ENCODE measurements at regions not wholly inside any gene's neighbourhood (a gene's known extent, or its start where the extent isn't known, plus 50 kb on each side); places are given as distances from the start of the nearest gene placed in this dataset.

- intact Hi-C loops (cut with DNase I): no loop called here
- WGBS, 3 donors: 94 to 95% (median 95%) methylated on average over 5 of the region's 5 CpGs
- Histone ChIP-seq H3K4me1 (ENCODE audit: insufficient read depth) (no peaks in the 10 kb centered on the region), H3K27ac (no peak overlapping the region), H3K4me3 (no peak overlapping the region), H3K9me3 (no peaks in the 10 kb centered on the region), H3K36me3 (no peaks in the 10 kb centered on the region), H3K27me3 (no peaks in the 10 kb centered on the region)
- DNase-seq: no peak
- no peak for TF ChIP-seq CTCF (IDR thresholded peaks at IDR 0.05)
- no peak for TF ChIP-seq POLR2A (IDR thresholded peaks at IDR 0.05)
- no peak for TF ChIP-seq EP300 (IDR thresholded peaks at IDR 0.05)
Measured at GRCh38 chr4:57211131-57211530, 100.9 kb upstream of the IGFBP7 start.

- WGBS, 3 donors: 95 to 98% (median 97%) methylated on average over 2 of the region's 2 CpGs
- Histone ChIP-seq H3K4me1 (ENCODE audit: insufficient read depth) (peaks cover 1% of the 10 kb centered on the region), H3K4me3 (no peak overlapping the region), H3K27ac (no peak overlapping the region), H3K36me3 (no peaks in the 10 kb centered on the region), H3K27me3 (no peaks in the 10 kb centered on the region), H3K9me3 (no peaks in the 10 kb centered on the region)
- DNase-seq: no peak
- intact Hi-C loops (cut with DNase I): no loop called here
- TF ChIP-seq POLR2A (IDR thresholded peaks at IDR 0.05) (no peak), EP300 (IDR thresholded peaks at IDR 0.05) (no peak), CTCF (IDR thresholded peaks at IDR 0.05) (no peak)
Measured at GRCh38 chr4:57206172-57206571, 96.0 kb upstream of the IGFBP7 start.

- Histone ChIP-seq H3K27ac (no peak overlapping the region), H3K4me3 (no peak overlapping the region), H3K9me3 (no peaks in the 10 kb centered on the region), H3K27me3 (no peaks in the 10 kb centered on the region), H3K4me1 (ENCODE audit: insufficient read depth) (peaks cover 1% of the 10 kb centered on the region), H3K36me3 (no peaks in the 10 kb centered on the region)
- intact Hi-C loops (cut with DNase I): no loop called here
- DNase-seq: no peak
- TF ChIP-seq EP300 (IDR thresholded peaks at IDR 0.05): no peak
- no peak for TF ChIP-seq POLR2A (IDR thresholded peaks at IDR 0.05)
- no peak for TF ChIP-seq CTCF (IDR thresholded peaks at IDR 0.05)
- 58 to 74% (median 64%) methylated on average over 1 of the region's 1 CpG for WGBS, 3 donors
Measured at GRCh38 chr4:57205580-57205979, 95.4 kb upstream of the IGFBP7 start.

- Histone ChIP-seq H3K4me3 (no peak overlapping the region), H3K27me3 (no peaks in the 10 kb centered on the region), H3K4me1 (ENCODE audit: insufficient read depth) (peaks cover 1% of the 10 kb centered on the region), H3K36me3 (no peaks in the 10 kb centered on the region), H3K27ac (no peak overlapping the region), H3K9me3 (no peaks in the 10 kb centered on the region)
- no peak for TF ChIP-seq POLR2A (IDR thresholded peaks at IDR 0.05)
- TF ChIP-seq CTCF (IDR thresholded peaks at IDR 0.05): no peak
- intact Hi-C loops (cut with DNase I): no loop called here
- no peak for DNase-seq
- WGBS, 3 donors: 49 to 52% (median 51%) methylated on average over 7 of the region's 7 CpGs
Measured at GRCh38 chr4:57200799-57201327, 90.7 kb upstream of the IGFBP7 start.
